Glutamatergic neuron (in vitro differentiated cells): ENCODE measurements at regions not wholly inside any gene's neighbourhood (a gene's known extent, or its start where the extent isn't known, plus 50 kb on each side); places are given as distances from the start of the nearest gene placed in this dataset.

Experiments used
- DNase-seq: peaks from one replicate; pipeline ENCODE4 v3.0.0; 2022
- H3K27ac Mint-ChIP-seq: one replicate; pipeline ENCODE4 v1.8.0; 2020; ENCODE audit warnings: mild to moderate bottlenecking, mixed read lengths, inconsistent platforms; ENCODE audit not compliant: unreplicated experiment
- H3K27me3 Mint-ChIP-seq: one replicate; pipeline ENCODE4 v1.8.0; 2020; ENCODE audit warnings: mild to moderate bottlenecking, moderate library complexity, mixed read lengths, inconsistent platforms; ENCODE audit not compliant: unreplicated experiment
- H3K36me3 Mint-ChIP-seq: one replicate; pipeline ENCODE4 v1.8.0; 2020; ENCODE audit warnings: mild to moderate bottlenecking, mixed read lengths, inconsistent platforms; ENCODE audit not compliant: unreplicated experiment
- H3K4me1 Mint-ChIP-seq: one replicate; pipeline ENCODE4 v1.8.0; 2020; ENCODE audit warnings: mild to moderate bottlenecking, low read depth, mixed read lengths, inconsistent platforms; ENCODE audit not compliant: unreplicated experiment
- H3K4me3 Mint-ChIP-seq: one replicate; pipeline ENCODE4 v1.8.0; 2020; ENCODE audit warnings: mild to moderate bottlenecking, mixed read lengths, inconsistent platforms; ENCODE audit not compliant: unreplicated experiment
- H3K9me3 Mint-ChIP-seq: one replicate; pipeline ENCODE4 v1.8.0; 2020; ENCODE audit warnings: mild to moderate bottlenecking, moderate library complexity, mixed read lengths, inconsistent platforms; ENCODE audit not compliant: unreplicated experiment
- CTCF ChIP-seq: fragments of 200-600 bp; sonication (generic); IDR thresholded peaks from one replicate; pipeline ENCODE4 v1.5.0; 2021; ENCODE audit not compliant: partially characterized antibody, unreplicated experiment

GRCh38 chr7:156167987-156168386, 355.7 kb upstream of the SHH start:
- H3K27me3 Mint-ChIP-seq: peaks cover 3% of the 10 kb centered on the region
- no peaks in the 10 kb centered on the region for H3K9me3 Mint-ChIP-seq
- H3K36me3 Mint-ChIP-seq: no peaks in the 10 kb centered on the region
- H3K4me3 Mint-ChIP-seq: no peak overlapping the region
- DNase-seq: no peak
- no peak overlapping the region for H3K27ac Mint-ChIP-seq
- no peaks in the 10 kb centered on the region for H3K4me1 Mint-ChIP-seq
- TF ChIP-seq CTCF: no peak

GRCh38 chr7:156167417-156167807, 355.1 kb upstream of the SHH start:
- DNase-seq: no peak
- H3K9me3 Mint-ChIP-seq: no peaks in the 10 kb centered on the region
- no peaks in the 10 kb centered on the region for H3K36me3 Mint-ChIP-seq
- no peak overlapping the region for H3K27ac Mint-ChIP-seq
- no peak for TF ChIP-seq CTCF
- peaks cover 3% of the 10 kb centered on the region for H3K27me3 Mint-ChIP-seq
- no peak overlapping the region for H3K4me3 Mint-ChIP-seq
- H3K4me1 Mint-ChIP-seq: no peaks in the 10 kb centered on the region

GRCh38 chr7:156166692-156167416, 354.6 kb upstream of the SHH start:
- TF ChIP-seq CTCF: no peak
- no peaks in the 10 kb centered on the region for H3K4me1 Mint-ChIP-seq
- H3K27ac Mint-ChIP-seq: no peak overlapping the region
- no peaks in the 10 kb centered on the region for H3K36me3 Mint-ChIP-seq
- peaks cover 3% of the 10 kb centered on the region for H3K27me3 Mint-ChIP-seq
- no peak for DNase-seq
- no peak overlapping the region for H3K4me3 Mint-ChIP-seq
- H3K9me3 Mint-ChIP-seq: no peaks in the 10 kb centered on the region

GRCh38 chr7:156163747-156164146, 351.5 kb upstream of the SHH start:
- DNase-seq: no peak
- Mint-ChIP-seq H3K9me3 (peaks cover 3% of the 10 kb centered on the region), H3K27ac (no peak overlapping the region), H3K36me3 (no peaks in the 10 kb centered on the region), H3K4me3 (no peak overlapping the region), H3K27me3 (peaks cover 2% of the 10 kb centered on the region), H3K4me1 (no peaks in the 10 kb centered on the region)
- TF ChIP-seq CTCF: no peak

- Mint-ChIP-seq H3K27me3 (peaks cover 2% of the 10 kb centered on the region), H3K36me3 (no peaks in the 10 kb centered on the region), H3K4me1 (no peaks in the 10 kb centered on the region), H3K4me3 (no peak overlapping the region), H3K27ac (no peak overlapping the region), H3K9me3 (peaks cover 3% of the 10 kb centered on the region)
- TF ChIP-seq CTCF: no peak
- no peak for DNase-seq
Measured at GRCh38 chr7:156162451-156162850, 350.2 kb upstream of the SHH start.
